ENCODE measurements at regions not wholly inside any gene's neighbourhood (a gene's known extent, or its start where the extent isn't known, plus 50 kb on each side); places are given as distances from the start of the nearest gene placed in this dataset.

- H3K27me3 ChIP-seq (ENCODE audit: low read length), result no peaks in the 10 kb centered on the region
- H3K4me1 ChIP-seq (ENCODE audit: low read length), result no peaks in the 10 kb centered on the region
- H2AFZ ChIP-seq (ENCODE audit: low read length), result no peak overlapping the region
- no peak overlapping the region for H3K4me2 ChIP-seq (ENCODE audit: low read depth, low read length, poor library complexity, severe bottlenecking)
- H3K27ac ChIP-seq (ENCODE audit: low read length), result no peak overlapping the region
- no peak overlapping the region for H3K9ac ChIP-seq (ENCODE audit: low read length)
- no peaks in the 10 kb centered on the region for H3K9me2 ChIP-seq (replicated peaks; ENCODE audit: insufficient read depth, low read length)
- no peaks in the 10 kb centered on the region for H4K20me1 ChIP-seq (ENCODE audit: insufficient read depth, low read depth, low read length)
- H3K36me3 ChIP-seq (ENCODE audit: insufficient read depth, low read length), result no peaks in the 10 kb centered on the region
- no peaks in the 10 kb centered on the region for H3K9me3 ChIP-seq (ENCODE audit: low read length)
- H3K4me3 ChIP-seq (ENCODE audit: low read length), result no peak overlapping the region
- H3K79me2 ChIP-seq (ENCODE audit: low read length), result no peaks in the 10 kb centered on the region
- no peak for DNase-seq
Observed at GRCh38 chr2:217107480-217107879, 247.6 kb upstream of the TNP1 start.

GRCh38 chr2:217106650-217107014 is 246.8 kb upstream of the TNP1 start:
- no peak overlapping the region for H3K27ac ChIP-seq (ENCODE audit: low read length)
- H2AFZ ChIP-seq (ENCODE audit: low read length), result no peak overlapping the region
- H3K9me2 ChIP-seq (replicated peaks; ENCODE audit: insufficient read depth, low read length), result no peaks in the 10 kb centered on the region
- no peaks in the 10 kb centered on the region for H3K36me3 ChIP-seq (ENCODE audit: insufficient read depth, low read length)
- no peaks in the 10 kb centered on the region for H3K4me1 ChIP-seq (ENCODE audit: low read length)
- no peaks in the 10 kb centered on the region for H3K9me3 ChIP-seq (ENCODE audit: low read length)
- peak; percentile 50 for DNase-seq
- no peak overlapping the region for H3K4me3 ChIP-seq (ENCODE audit: low read length)
- no peaks in the 10 kb centered on the region for H3K27me3 ChIP-seq (ENCODE audit: low read length)
- no peaks in the 10 kb centered on the region for H3K79me2 ChIP-seq (ENCODE audit: low read length)
- no peak overlapping the region for H3K9ac ChIP-seq (ENCODE audit: low read length)
- H3K4me2 ChIP-seq (ENCODE audit: low read depth, low read length, poor library complexity, severe bottlenecking), result no peak overlapping the region
- H4K20me1 ChIP-seq (ENCODE audit: insufficient read depth, low read depth, low read length), result no peaks in the 10 kb centered on the region

GRCh38 chr2:217105733-217106649 is 246.1 kb upstream of the TNP1 start:
- H3K4me2 ChIP-seq (ENCODE audit: low read depth, low read length, poor library complexity, severe bottlenecking), result no peak overlapping the region
- H3K9ac ChIP-seq (ENCODE audit: low read length), result no peak overlapping the region
- no peaks in the 10 kb centered on the region for H3K9me3 ChIP-seq (ENCODE audit: low read length)
- H3K79me2 ChIP-seq (ENCODE audit: low read length), result no peaks in the 10 kb centered on the region
- H3K9me2 ChIP-seq (replicated peaks; ENCODE audit: insufficient read depth, low read length), result no peaks in the 10 kb centered on the region
- H3K4me1 ChIP-seq (ENCODE audit: low read length), result no peaks in the 10 kb centered on the region
- H3K36me3 ChIP-seq (ENCODE audit: insufficient read depth, low read length), result no peaks in the 10 kb centered on the region
- H2AFZ ChIP-seq (ENCODE audit: low read length), result no peak overlapping the region
- no peaks in the 10 kb centered on the region for H3K27me3 ChIP-seq (ENCODE audit: low read length)
- no peaks in the 10 kb centered on the region for H4K20me1 ChIP-seq (ENCODE audit: insufficient read depth, low read depth, low read length)
- DNase-seq, result no peak
- no peak overlapping the region for H3K27ac ChIP-seq (ENCODE audit: low read length)
- H3K4me3 ChIP-seq (ENCODE audit: low read length), result no peak overlapping the region

GRCh38 chr2:217103752-217104545 is 244.1 kb upstream of the TNP1 start:
- no peak overlapping the region for H3K4me2 ChIP-seq (ENCODE audit: low read depth, low read length, poor library complexity, severe bottlenecking)
- H3K27ac ChIP-seq (ENCODE audit: low read length), result no peak overlapping the region
- no peaks in the 10 kb centered on the region for H3K79me2 ChIP-seq (ENCODE audit: low read length)
- no peaks in the 10 kb centered on the region for H3K27me3 ChIP-seq (ENCODE audit: low read length)
- no peak overlapping the region for H3K4me3 ChIP-seq (ENCODE audit: low read length)
- no peaks in the 10 kb centered on the region for H4K20me1 ChIP-seq (ENCODE audit: insufficient read depth, low read depth, low read length)
- no peaks in the 10 kb centered on the region for H3K9me3 ChIP-seq (ENCODE audit: low read length)
- H3K36me3 ChIP-seq (ENCODE audit: insufficient read depth, low read length), result no peaks in the 10 kb centered on the region
- H2AFZ ChIP-seq (ENCODE audit: low read length), result no peak overlapping the region
- H3K4me1 ChIP-seq (ENCODE audit: low read length), result no peaks in the 10 kb centered on the region
- no peak overlapping the region for H3K9ac ChIP-seq (ENCODE audit: low read length)
- DNase-seq, result no peak
- no peaks in the 10 kb centered on the region for H3K9me2 ChIP-seq (replicated peaks; ENCODE audit: insufficient read depth, low read length)

GRCh38 chr2:217102956-217103355 is 243.1 kb upstream of the TNP1 start:
- Histone ChIP-seq H3K9me3 (ENCODE audit: low read length) (no peaks in the 10 kb centered on the region), H3K27ac (ENCODE audit: low read length) (no peak overlapping the region), H3K36me3 (ENCODE audit: insufficient read depth, low read length) (no peaks in the 10 kb centered on the region), H3K9me2 (replicated peaks; ENCODE audit: insufficient read depth, low read length) (no peaks in the 10 kb centered on the region), H3K4me1 (ENCODE audit: low read length) (no peaks in the 10 kb centered on the region), H3K27me3 (ENCODE audit: low read length) (no peaks in the 10 kb centered on the region), H2AFZ (ENCODE audit: low read length) (no peak overlapping the region), H3K4me2 (ENCODE audit: low read depth, low read length, poor library complexity, severe bottlenecking) (no peak overlapping the region), H4K20me1 (ENCODE audit: insufficient read depth, low read depth, low read length) (no peaks in the 10 kb centered on the region), H3K4me3 (ENCODE audit: low read length) (no peak overlapping the region), H3K79me2 (ENCODE audit: low read length) (no peaks in the 10 kb centered on the region), H3K9ac (ENCODE audit: low read length) (no peak overlapping the region)
- no peak for DNase-seq

GRCh38 chr2:217101972-217102371 is 242.1 kb upstream of the TNP1 start:
- H3K79me2 ChIP-seq (ENCODE audit: low read length), result no peaks in the 10 kb centered on the region
- H2AFZ ChIP-seq (ENCODE audit: low read length), result no peak overlapping the region
- no peaks in the 10 kb centered on the region for H3K36me3 ChIP-seq (ENCODE audit: insufficient read depth, low read length)
- H3K27ac ChIP-seq (ENCODE audit: low read length), result no peak overlapping the region
- H3K9ac ChIP-seq (ENCODE audit: low read length), result no peak overlapping the region
- no peaks in the 10 kb centered on the region for H3K27me3 ChIP-seq (ENCODE audit: low read length)
- H3K4me3 ChIP-seq (ENCODE audit: low read length), result no peak overlapping the region
- H3K9me2 ChIP-seq (replicated peaks; ENCODE audit: insufficient read depth, low read length), result no peaks in the 10 kb centered on the region
- no peak for DNase-seq
- no peaks in the 10 kb centered on the region for H3K4me1 ChIP-seq (ENCODE audit: low read length)
- H3K4me2 ChIP-seq (ENCODE audit: low read depth, low read length, poor library complexity, severe bottlenecking), result no peak overlapping the region
- H4K20me1 ChIP-seq (ENCODE audit: insufficient read depth, low read depth, low read length), result no peaks in the 10 kb centered on the region
- H3K9me3 ChIP-seq (ENCODE audit: low read length), result no peaks in the 10 kb centered on the region

GRCh38 chr2:217099561-217099960 is 239.7 kb upstream of the TNP1 start:
- H4K20me1 ChIP-seq (ENCODE audit: insufficient read depth, low read depth, low read length), result no peaks in the 10 kb centered on the region
- no peak for DNase-seq
- no peaks in the 10 kb centered on the region for H3K9me2 ChIP-seq (replicated peaks; ENCODE audit: insufficient read depth, low read length)
- no peak overlapping the region for H3K4me2 ChIP-seq (ENCODE audit: low read depth, low read length, poor library complexity, severe bottlenecking)
- H3K4me1 ChIP-seq (ENCODE audit: low read length), result no peaks in the 10 kb centered on the region
- no peaks in the 10 kb centered on the region for H3K79me2 ChIP-seq (ENCODE audit: low read length)
- no peaks in the 10 kb centered on the region for H3K9me3 ChIP-seq (ENCODE audit: low read length)
- no peak overlapping the region for H3K4me3 ChIP-seq (ENCODE audit: low read length)
- no peaks in the 10 kb centered on the region for H3K36me3 ChIP-seq (ENCODE audit: insufficient read depth, low read length)
- H3K27me3 ChIP-seq (ENCODE audit: low read length), result no peaks in the 10 kb centered on the region
- H3K9ac ChIP-seq (ENCODE audit: low read length), result no peak overlapping the region
- H3K27ac ChIP-seq (ENCODE audit: low read length), result no peak overlapping the region
- no peak overlapping the region for H2AFZ ChIP-seq (ENCODE audit: low read length)

- no peak overlapping the region for H3K4me3 ChIP-seq (ENCODE audit: low read length)
- no peaks in the 10 kb centered on the region for H3K27me3 ChIP-seq (ENCODE audit: low read length)
- no peaks in the 10 kb centered on the region for H3K9me2 ChIP-seq (replicated peaks; ENCODE audit: insufficient read depth, low read length)
- no peaks in the 10 kb centered on the region for H3K36me3 ChIP-seq (ENCODE audit: insufficient read depth, low read length)
- H3K9ac ChIP-seq (ENCODE audit: low read length), result no peak overlapping the region
- no peaks in the 10 kb centered on the region for H3K4me1 ChIP-seq (ENCODE audit: low read length)
- no peak overlapping the region for H2AFZ ChIP-seq (ENCODE audit: low read length)
- no peaks in the 10 kb centered on the region for H3K79me2 ChIP-seq (ENCODE audit: low read length)
- no peaks in the 10 kb centered on the region for H3K9me3 ChIP-seq (ENCODE audit: low read length)
- H3K27ac ChIP-seq (ENCODE audit: low read length), result no peak overlapping the region
- no peak overlapping the region for H3K4me2 ChIP-seq (ENCODE audit: low read depth, low read length, poor library complexity, severe bottlenecking)
- DNase-seq, result no peak
- H4K20me1 ChIP-seq (ENCODE audit: insufficient read depth, low read depth, low read length), result no peaks in the 10 kb centered on the region
Observed at GRCh38 chr2:217098435-217098834, 238.6 kb upstream of the TNP1 start.
